Endodermal cell (in vitro differentiated cells): ENCODE measurements at regions not wholly inside any gene's neighbourhood (a gene's known extent, or its start where the extent isn't known, plus 50 kb on each side); places are given as distances from the start of the nearest gene placed in this dataset.

ENCODE experiments used
- DNase-seq: peaks from one replicate; pipeline ENCODE4 v3.0.0-alpha.2; 2017
- H3K27ac ChIP-seq: 2 replicates; pipeline ENCODE4 v1.5.1; 2013; ENCODE audit warnings: mild to moderate bottlenecking, low read depth, low read length, moderate library complexity
- H3K27me3 ChIP-seq: 2 replicates; pipeline ENCODE4 v1.6.1; 2013; ENCODE audit warnings: mild to moderate bottlenecking, low read length, moderate library complexity; ENCODE audit not compliant: insufficient read depth, control insufficient read depth, poor library complexity, severe bottlenecking
- H3K36me3 ChIP-seq: 2 replicates; pipeline ENCODE4 v1.7.0; 2013; ENCODE audit warnings: mild to moderate bottlenecking, low read length, moderate library complexity; ENCODE audit not compliant: control insufficient read depth, insufficient read depth
- H3K4me1 ChIP-seq: one replicate; pipeline ENCODE4 v1.7.0; 2013; ENCODE audit warnings: low read length; ENCODE audit not compliant: control insufficient read depth, insufficient read depth
- H3K4me3 ChIP-seq: 2 replicates; pipeline ENCODE4 v1.5.1; 2013; ENCODE audit warnings: mild to moderate bottlenecking, low read length, moderate library complexity
- H3K9ac ChIP-seq: 2 replicates; pipeline ENCODE4 v1.6.1; 2013; ENCODE audit warnings: mild to moderate bottlenecking, low read length, moderate library complexity; ENCODE audit not compliant: poor library complexity, severe bottlenecking; ENCODE audit errors: extremely low read depth
- H3K9me3 ChIP-seq: 2 replicates; pipeline ENCODE4 v1.6.1; 2013; ENCODE audit warnings: mild to moderate bottlenecking, low read length, moderate library complexity; ENCODE audit not compliant: control insufficient read depth
- H3K27ac Mint-ChIP-seq: 2 replicates; pipeline ENCODE4 v1.8.0; 2020; ENCODE audit warnings: mixed read lengths
- H3K27me3 Mint-ChIP-seq: 2 replicates; pipeline ENCODE4 v1.8.0; 2021; ENCODE audit warnings: mild to moderate bottlenecking, mixed read lengths; ENCODE audit not compliant: insufficient read depth
- H3K36me3 Mint-ChIP-seq: 2 replicates; pipeline ENCODE4 v1.8.0; 2020; ENCODE audit warnings: low read depth, mixed read lengths
- H3K4me1 Mint-ChIP-seq: 2 replicates; pipeline ENCODE4 v1.8.0; 2020; ENCODE audit warnings: mixed read lengths
- H3K4me3 Mint-ChIP-seq: 2 replicates; pipeline ENCODE4 v1.8.0; 2020; ENCODE audit warnings: mild to moderate bottlenecking, moderate library complexity, mixed read lengths
- H3K9me3 Mint-ChIP-seq: 2 replicates; pipeline ENCODE4 v1.8.0; 2020; ENCODE audit warnings: mild to moderate bottlenecking, mixed read lengths
- CTCF ChIP-seq: fragments of 200-600 bp; sonication (generic); conservative IDR thresholded peaks from 2 replicates; pipeline ENCODE4 v1.5.0; 2021; ENCODE audit warnings: antibody characterized with exemption, mild to moderate bottlenecking
- WGBS, 2 experiments: methylation state at CpG; one replicate each; pipeline versions ENCODE4 v1.1.5 to v1.1.7; 2013; ENCODE audit warnings: missing lambda C conversion rate in 2 of 2, mixed read lengths in 1 of 2; ENCODE audit not compliant: insufficient coverage in 1 of 2, insufficient read length in 1 of 2; 5-methylcytosine and 5-hydroxymethylcytosine counted together

- peaks cover 10% of the 10 kb centered on the region for H3K4me1 ChIP-seq
- H3K4me3 ChIP-seq, result no peak overlapping the region
- H3K4me1 Mint-ChIP-seq, result peaks cover 54% of the 10 kb centered on the region
- no peak overlapping the region for H3K27ac ChIP-seq
- H3K27me3 ChIP-seq, result no peaks in the 10 kb centered on the region
- H3K36me3 Mint-ChIP-seq, result no peaks in the 10 kb centered on the region
- H3K4me3 Mint-ChIP-seq, result no peak overlapping the region
- TF ChIP-seq CTCF, result no peak
- no peaks in the 10 kb centered on the region for H3K9me3 ChIP-seq
- H3K9ac ChIP-seq, result no peak overlapping the region
- 95 to 98% methylated on average over 5 to 6 of the region's 6 CpGs for WGBS, 2 experiments
- no peaks in the 10 kb centered on the region for H3K36me3 ChIP-seq
- H3K9me3 Mint-ChIP-seq, result no peaks in the 10 kb centered on the region
- peaks cover 3% of the 10 kb centered on the region for H3K27me3 Mint-ChIP-seq
- no peak overlapping the region for H3K27ac Mint-ChIP-seq
- no peak for DNase-seq
Measured at GRCh38 chr5:38720554-38721361, 125.1 kb upstream of the OSMR start.

- no peaks in the 10 kb centered on the region for H3K9me3 Mint-ChIP-seq
- Histone ChIP-seq H3K4me3 (no peak overlapping the region), H3K4me1 (peaks cover 10% of the 10 kb centered on the region), H3K27ac (no peak overlapping the region), H3K27me3 (no peaks in the 10 kb centered on the region), H3K9ac (no peak overlapping the region), H3K9me3 (no peaks in the 10 kb centered on the region), H3K36me3 (no peaks in the 10 kb centered on the region)
- peaks cover 59% of the 10 kb centered on the region for H3K4me1 Mint-ChIP-seq
- no peak overlapping the region for H3K4me3 Mint-ChIP-seq
- no peak for TF ChIP-seq CTCF
- no peak overlapping the region for H3K27ac Mint-ChIP-seq
- H3K36me3 Mint-ChIP-seq, result no peaks in the 10 kb centered on the region
- DNase-seq, result no peak
- H3K27me3 Mint-ChIP-seq, result peaks cover 3% of the 10 kb centered on the region
- WGBS, 2 experiments, result 79 to 85% methylated on average over 4 to 5 of the region's 5 CpGs
Measured at GRCh38 chr5:38722918-38723317, 122.9 kb upstream of the OSMR start.

GRCh38 chr5:38723426-38723825 is 122.4 kb upstream of the OSMR start:
- Histone ChIP-seq H3K27me3 (no peaks in the 10 kb centered on the region), H3K9ac (no peak overlapping the region), H3K4me3 (no peak overlapping the region), H3K27ac (no peak overlapping the region), H3K9me3 (no peaks in the 10 kb centered on the region), H3K4me1 (peaks cover 10% of the 10 kb centered on the region), H3K36me3 (no peaks in the 10 kb centered on the region)
- DNase-seq, result no peak
- Mint-ChIP-seq H3K36me3 (no peaks in the 10 kb centered on the region), H3K9me3 (no peaks in the 10 kb centered on the region), H3K27me3 (peaks cover 3% of the 10 kb centered on the region), H3K27ac (no peak overlapping the region), H3K4me1 (peaks cover 56% of the 10 kb centered on the region), H3K4me3 (no peak overlapping the region)
- WGBS, 2 experiments, result 89 to 100% methylated on average over 1 to 3 of the region's 4 CpGs
- TF ChIP-seq CTCF, result no peak
